ENCODE measurements at regions not wholly inside any gene's neighbourhood (a gene's known extent, or its start where the extent isn't known, plus 50 kb on each side); places are given as distances from the start of the nearest gene placed in this dataset.
"Not testable (repeated sequence)": the region's sequence is repeated elsewhere in the genome, so short reads cannot be mapped to it uniquely, and the experiment has no call there.

GRCh38 chr12:91639327-91639726, 456.7 kb upstream of the DCN start:
- Histone ChIP-seq H3K4me1 (ENCODE audit: insufficient read depth, low read length) (peaks cover 3% of the 10 kb centered on the region; the same call in 1 of the 2 replicates), H2AFZ (ENCODE audit: low read length) (no peak overlapping the region), H4K20me1 (ENCODE audit: low read length) (no peaks in the 10 kb centered on the region), H3F3A (ENCODE audit: low read length, unreplicated experiment) (no peaks in the 10 kb centered on the region), H3K9me2 (replicated peaks; ENCODE audit: low read length) (no peaks in the 10 kb centered on the region), H3K4me3 (ENCODE audit: low read length) (no peak overlapping the region), H3K27ac (ENCODE audit: low read length) (no peak overlapping the region), H3K27me3 (ENCODE audit: low read length) (no peaks in the 10 kb centered on the region), H3K4me2 (ENCODE audit: low read length) (no peak overlapping the region), H3K9me3 (ENCODE audit: low read length) (no peaks in the 10 kb centered on the region), H3K9ac (ENCODE audit: low read length) (no peak overlapping the region), H3K36me3 (ENCODE audit: low read depth, low read length) (no peaks in the 10 kb centered on the region), H3K79me2 (ENCODE audit: low read length) (no peaks in the 10 kb centered on the region)
- intact Hi-C loops (cut with micrococcal nuclease), result no loop called here
- ChIA-PET CTCF (no interaction called here), POLR2A (ENCODE audit: unreplicated experiment) (no interaction called here)
- no TSS peak for BruUV-seq (replicated peaks)
- TF ChIP-seq, protein P1, sequence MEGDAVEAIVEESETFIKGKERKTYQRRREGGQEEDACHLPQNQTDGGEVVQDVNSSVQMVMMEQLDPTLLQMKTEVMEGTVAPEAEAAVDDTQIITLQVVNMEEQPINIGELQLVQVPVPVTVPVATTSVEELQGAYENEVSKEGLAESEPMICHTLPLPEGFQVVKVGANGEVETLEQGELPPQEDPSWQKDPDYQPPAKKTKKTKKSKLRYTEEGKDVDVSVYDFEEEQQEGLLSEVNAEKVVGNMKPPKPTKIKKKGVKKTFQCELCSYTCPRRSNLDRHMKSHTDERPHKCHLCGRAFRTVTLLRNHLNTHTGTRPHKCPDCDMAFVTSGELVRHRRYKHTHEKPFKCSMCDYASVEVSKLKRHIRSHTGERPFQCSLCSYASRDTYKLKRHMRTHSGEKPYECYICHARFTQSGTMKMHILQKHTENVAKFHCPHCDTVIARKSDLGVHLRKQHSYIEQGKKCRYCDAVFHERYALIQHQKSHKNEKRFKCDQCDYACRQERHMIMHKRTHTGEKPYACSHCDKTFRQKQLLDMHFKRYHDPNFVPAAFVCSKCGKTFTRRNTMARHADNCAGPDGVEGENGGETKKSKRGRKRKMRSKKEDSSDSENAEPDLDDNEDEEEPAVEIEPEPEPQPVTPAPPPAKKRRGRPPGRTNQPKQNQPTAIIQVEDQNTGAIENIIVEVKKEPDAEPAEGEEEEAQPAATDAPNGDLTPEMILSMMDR (conservative IDR thresholded peaks at IDR 0.05; ENCODE audit: low read depth, low read length), result no peak
- TF ChIP-seq EZH2phosphoT487 (IDR thresholded peaks at IDR 0.05; ENCODE audit: borderline replicate concordance, low read length) (no peak), EZH2 (IDR thresholded peaks at IDR 0.05; ENCODE audit: low read length, unreplicated experiment) (no peak)
- ATAC-seq, result no peak
- DNase-seq, result no peak

DNA sequence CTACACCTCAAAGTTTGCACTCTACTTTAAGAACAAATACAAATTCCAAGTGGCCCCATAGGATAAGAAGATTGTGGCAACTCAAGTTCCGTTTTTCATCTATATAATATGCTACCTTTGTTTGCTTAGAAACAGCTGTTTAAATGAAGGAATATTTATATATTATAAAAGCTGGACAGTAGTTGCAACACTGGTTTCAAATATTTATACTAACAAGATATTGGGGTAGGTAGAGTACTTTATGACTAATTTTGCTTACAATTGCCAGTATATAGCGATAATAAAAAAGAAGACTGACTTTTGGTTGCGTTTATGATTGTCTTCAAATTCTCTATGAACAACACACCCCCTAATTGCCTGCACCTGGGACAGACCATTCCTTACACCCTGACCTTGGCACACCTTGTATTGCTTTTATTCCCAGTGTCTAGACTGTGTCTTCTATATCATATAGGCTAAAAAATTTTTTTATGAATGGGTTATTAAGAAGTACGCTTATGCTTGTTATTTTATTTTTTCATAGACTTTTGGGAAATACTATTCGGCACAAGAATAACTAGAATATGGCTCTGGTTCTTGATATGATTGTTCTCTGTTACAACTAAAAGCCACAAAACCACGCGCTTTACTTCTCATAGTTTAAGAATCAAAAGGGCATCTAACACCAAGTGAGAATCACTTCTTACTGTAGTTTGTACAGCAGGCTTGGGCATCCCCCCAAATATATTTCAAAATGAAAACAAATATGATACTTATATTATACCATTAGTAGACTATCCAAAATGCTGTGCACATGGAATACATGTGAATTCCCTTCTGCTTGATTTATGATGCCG, 455.4 kb upstream of the DCN start:
- Histone ChIP-seq H3K9me3 (ENCODE audit: low read length) (no peaks in the 10 kb centered on the region), H3F3A (ENCODE audit: low read length, unreplicated experiment) (no peaks in the 10 kb centered on the region), H2AFZ (ENCODE audit: low read length) (no peak overlapping the region), H3K9me2 (replicated peaks; ENCODE audit: low read length) (no peaks in the 10 kb centered on the region), H3K4me2 (ENCODE audit: low read length) (peak overlapping the region; percentile 10; the same call in 1 of the 2 replicates), H3K36me3 (ENCODE audit: low read depth, low read length) (no peaks in the 10 kb centered on the region), H3K9ac (ENCODE audit: low read length) (no peak overlapping the region), H3K27me3 (ENCODE audit: low read length) (no peaks in the 10 kb centered on the region), H3K79me2 (ENCODE audit: low read length) (no peaks in the 10 kb centered on the region), H3K27ac (ENCODE audit: low read length) (no peak overlapping the region), H3K4me3 (ENCODE audit: low read length) (no peak overlapping the region), H4K20me1 (ENCODE audit: low read length) (no peaks in the 10 kb centered on the region), H3K4me1 (ENCODE audit: insufficient read depth, low read length) (peaks cover 3% of the 10 kb centered on the region; the same call in 1 of the 2 replicates)
- no TSS peak for BruUV-seq (replicated peaks)
- DNase-seq, result peak; percentile 47
- TF ChIP-seq EZH2 (IDR thresholded peaks at IDR 0.05; ENCODE audit: low read length, unreplicated experiment) (no peak), EZH2phosphoT487 (IDR thresholded peaks at IDR 0.05; ENCODE audit: borderline replicate concordance, low read length) (no peak)
- TF ChIP-seq, protein P1 (conservative IDR thresholded peaks at IDR 0.05; ENCODE audit: low read depth, low read length), result no peak
- ATAC-seq, result peak; percentile 76
- CTCF ChIA-PET, result interaction anchor here (0.6 kb wide), 1 partner anchor 503 kb away, joined by 6 read pairs; no protein-coding TSS in a partner anchor
- POLR2A ChIA-PET (ENCODE audit: unreplicated experiment), result no interaction called here
- intact Hi-C loops (cut with micrococcal nuclease), result no loop called here

DNA sequence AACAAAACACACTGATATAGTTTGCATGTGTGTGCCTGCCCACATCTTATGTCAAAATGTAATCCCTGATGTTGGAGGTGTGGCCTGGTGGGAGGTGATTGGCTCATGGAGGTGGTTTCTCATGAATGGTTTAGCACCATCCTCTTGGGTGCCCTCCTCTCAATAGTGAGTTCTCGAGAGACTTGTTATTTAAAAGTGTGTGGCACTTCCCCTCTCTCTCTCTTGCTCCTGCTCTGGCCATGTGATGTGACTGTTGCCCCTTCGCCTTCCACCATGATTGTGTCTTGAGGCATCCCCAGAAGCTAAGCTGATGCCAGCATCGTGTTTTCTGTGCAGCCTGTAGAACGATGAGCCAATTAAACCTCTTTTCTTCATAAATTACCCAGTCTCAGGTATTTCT, 454.1 kb upstream of the DCN start:
- no peak for ATAC-seq
- intact Hi-C loops (cut with micrococcal nuclease), result no loop called here
- Histone ChIP-seq H3K79me2 (ENCODE audit: low read length) (no peaks in the 10 kb centered on the region), H3K4me2 (ENCODE audit: low read length) (no peak overlapping the region), H3K9ac (ENCODE audit: low read length) (no peak overlapping the region), H3K4me3 (ENCODE audit: low read length) (no peak overlapping the region), H3F3A (ENCODE audit: low read length, unreplicated experiment) (no peaks in the 10 kb centered on the region), H3K4me1 (ENCODE audit: insufficient read depth, low read length) (peaks cover 3% of the 10 kb centered on the region; the same call in 1 of the 2 replicates), H3K27me3 (ENCODE audit: low read length) (no peaks in the 10 kb centered on the region), H2AFZ (ENCODE audit: low read length) (no peak overlapping the region), H3K9me3 (ENCODE audit: low read length) (no peaks in the 10 kb centered on the region), H3K27ac (ENCODE audit: low read length) (no peak overlapping the region), H3K9me2 (replicated peaks; ENCODE audit: low read length) (no peaks in the 10 kb centered on the region), H4K20me1 (ENCODE audit: low read length) (no peaks in the 10 kb centered on the region), H3K36me3 (ENCODE audit: low read depth, low read length) (no peaks in the 10 kb centered on the region)
- TF ChIP-seq, protein P1 (conservative IDR thresholded peaks at IDR 0.05; ENCODE audit: low read depth, low read length), result no peak
- no peak for TF ChIP-seq EZH2 (IDR thresholded peaks at IDR 0.05; ENCODE audit: low read length, unreplicated experiment)
- TF ChIP-seq EZH2phosphoT487 (IDR thresholded peaks at IDR 0.05; ENCODE audit: borderline replicate concordance, low read length), result no peak
- ChIA-PET POLR2A (ENCODE audit: unreplicated experiment) (interaction anchor here (0.7 kb wide), 1 partner anchor 205 kb away, joined by 9 read pairs; no protein-coding TSS in a partner anchor), CTCF (no interaction called here)
- DNase-seq, result no peak
- BruUV-seq (replicated peaks), result no TSS peak

- H2AFZ ChIP-seq (ENCODE audit: low read length); H3K9me3 ChIP-seq (ENCODE audit: low read length); H3K4me3 ChIP-seq (ENCODE audit: low read length); H3K27me3 ChIP-seq (ENCODE audit: low read length); H3K9ac ChIP-seq (ENCODE audit: low read length); H3K4me2 ChIP-seq (ENCODE audit: low read length); H3K9me2 ChIP-seq (replicated peaks; ENCODE audit: low read length); H3F3A ChIP-seq (ENCODE audit: low read length, unreplicated experiment); BruUV-seq (replicated peaks); H3K79me2 ChIP-seq (ENCODE audit: low read length); H4K20me1 ChIP-seq (ENCODE audit: low read length); POLR2A ChIA-PET (ENCODE audit: unreplicated experiment); CTCF ChIA-PET; DNase-seq; intact Hi-C loops (cut with micrococcal nuclease); H3K27ac ChIP-seq (ENCODE audit: low read length); H3K4me1 ChIP-seq (ENCODE audit: insufficient read depth, low read length); H3K36me3 ChIP-seq (ENCODE audit: low read depth, low read length); ATAC-seq: not testable (repeated sequence)
These were observed 451.7 kb upstream of the DCN start for GRCh38 chr12:91634386-91634713.

Data from PC-3 (cell line).